ENCODE measurements at regions not wholly inside any gene's neighbourhood (a gene's known extent, or its start where the extent isn't known, plus 50 kb on each side); places are given as distances from the start of the nearest gene placed in this dataset.

- no peak for FAIRE-seq
These were observed 54.7 kb upstream of the TNS3 start for GRCh38 chr7:47636433-47637175.

- no peak for FAIRE-seq
These were observed 54.1 kb upstream of the TNS3 start for GRCh38 chr7:47636081-47636432.

GRCh38 chr7:47635091-47636080 lies 53.5 kb upstream of the TNS3 start:
- FAIRE-seq: no peak

GRCh38 chr7:47634273-47634672 lies 52.4 kb upstream of the TNS3 start:
- no peak for FAIRE-seq

GRCh38 chr7:47633134-47633533 lies 51.2 kb upstream of the TNS3 start:
- FAIRE-seq: no peak

Measured in endometrium (tissue), 2 donors.